Endothelial cell (in vitro differentiated cells): ENCODE measurements at regions not wholly inside any gene's neighbourhood (a gene's known extent, or its start where the extent isn't known, plus 50 kb on each side); places are given as distances from the start of the nearest gene placed in this dataset.
A peak's percentile ranks its signal among the peaks of the same experiment; 100 is the strongest.

Experiments used
- DNase-seq: peaks from one replicate; pipeline ENCODE4 v3.0.0; 2021; ENCODE audit warnings: low spot score
- H3K27ac Mint-ChIP-seq: one replicate; pipeline ENCODE4 v1.8.0; 2021; ENCODE audit warnings: mixed read lengths, inconsistent platforms; ENCODE audit not compliant: unreplicated experiment
- H3K27me3 Mint-ChIP-seq: one replicate; pipeline ENCODE4 v1.8.0; 2021; ENCODE audit warnings: mild to moderate bottlenecking, moderate library complexity, mixed read lengths, inconsistent platforms; ENCODE audit not compliant: unreplicated experiment
- H3K36me3 Mint-ChIP-seq: one replicate; pipeline ENCODE4 v1.8.0; 2021; ENCODE audit warnings: mild to moderate bottlenecking, low read depth, mixed read lengths, inconsistent platforms; ENCODE audit not compliant: unreplicated experiment
- H3K4me1 Mint-ChIP-seq: one replicate; pipeline ENCODE4 v1.8.0; 2021; ENCODE audit warnings: mild to moderate bottlenecking, mixed read lengths, inconsistent platforms; ENCODE audit not compliant: unreplicated experiment
- H3K4me3 Mint-ChIP-seq: one replicate; pipeline ENCODE4 v1.8.0; 2021; ENCODE audit warnings: mild to moderate bottlenecking, mixed read lengths, inconsistent platforms; ENCODE audit not compliant: unreplicated experiment
- H3K9me3 Mint-ChIP-seq: one replicate; pipeline ENCODE4 v1.8.0; 2021; ENCODE audit warnings: mixed read lengths, inconsistent platforms; ENCODE audit not compliant: unreplicated experiment
- TF ChIP-seq, protein P1 (sequence below): fragments of 200-600 bp; sonication (generic); IDR thresholded peaks from one replicate; pipeline ENCODE4 v1.5.0; 2021; ENCODE audit warnings: antibody characterized with exemption; ENCODE audit not compliant: unreplicated experiment

DNA sequence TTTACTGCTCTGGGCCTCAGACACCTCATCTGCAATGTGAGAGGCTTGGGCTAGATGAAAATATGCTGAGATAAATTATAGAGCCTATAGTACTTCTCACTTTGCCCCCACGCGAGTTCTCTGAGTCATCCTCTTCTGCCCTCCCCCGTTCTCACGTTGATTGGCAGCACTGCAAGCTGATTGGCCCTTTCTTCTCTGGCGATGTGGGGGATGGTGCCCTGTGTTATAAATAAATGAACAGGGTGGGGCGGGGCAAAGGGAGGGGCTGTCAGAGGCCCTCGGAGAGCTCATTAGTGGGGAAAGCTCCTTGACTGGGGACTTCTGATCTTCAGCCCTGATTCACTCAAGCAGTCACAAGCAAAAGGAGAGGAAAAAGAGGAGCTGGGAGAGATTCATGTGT lies 64.3 kb upstream of the ZC3H12A start:
- Mint-ChIP-seq H3K9me3 (no peaks in the 10 kb centered on the region), H3K36me3 (no peaks in the 10 kb centered on the region), H3K4me3 (no peak overlapping the region), H3K27ac (no peak overlapping the region), H3K27me3 (peaks cover 4% of the 10 kb centered on the region), H3K4me1 (peaks cover 2% of the 10 kb centered on the region)
- TF ChIP-seq, protein P1, sequence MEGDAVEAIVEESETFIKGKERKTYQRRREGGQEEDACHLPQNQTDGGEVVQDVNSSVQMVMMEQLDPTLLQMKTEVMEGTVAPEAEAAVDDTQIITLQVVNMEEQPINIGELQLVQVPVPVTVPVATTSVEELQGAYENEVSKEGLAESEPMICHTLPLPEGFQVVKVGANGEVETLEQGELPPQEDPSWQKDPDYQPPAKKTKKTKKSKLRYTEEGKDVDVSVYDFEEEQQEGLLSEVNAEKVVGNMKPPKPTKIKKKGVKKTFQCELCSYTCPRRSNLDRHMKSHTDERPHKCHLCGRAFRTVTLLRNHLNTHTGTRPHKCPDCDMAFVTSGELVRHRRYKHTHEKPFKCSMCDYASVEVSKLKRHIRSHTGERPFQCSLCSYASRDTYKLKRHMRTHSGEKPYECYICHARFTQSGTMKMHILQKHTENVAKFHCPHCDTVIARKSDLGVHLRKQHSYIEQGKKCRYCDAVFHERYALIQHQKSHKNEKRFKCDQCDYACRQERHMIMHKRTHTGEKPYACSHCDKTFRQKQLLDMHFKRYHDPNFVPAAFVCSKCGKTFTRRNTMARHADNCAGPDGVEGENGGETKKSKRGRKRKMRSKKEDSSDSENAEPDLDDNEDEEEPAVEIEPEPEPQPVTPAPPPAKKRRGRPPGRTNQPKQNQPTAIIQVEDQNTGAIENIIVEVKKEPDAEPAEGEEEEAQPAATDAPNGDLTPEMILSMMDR = no peak
- DNase-seq = no peak

DNA sequence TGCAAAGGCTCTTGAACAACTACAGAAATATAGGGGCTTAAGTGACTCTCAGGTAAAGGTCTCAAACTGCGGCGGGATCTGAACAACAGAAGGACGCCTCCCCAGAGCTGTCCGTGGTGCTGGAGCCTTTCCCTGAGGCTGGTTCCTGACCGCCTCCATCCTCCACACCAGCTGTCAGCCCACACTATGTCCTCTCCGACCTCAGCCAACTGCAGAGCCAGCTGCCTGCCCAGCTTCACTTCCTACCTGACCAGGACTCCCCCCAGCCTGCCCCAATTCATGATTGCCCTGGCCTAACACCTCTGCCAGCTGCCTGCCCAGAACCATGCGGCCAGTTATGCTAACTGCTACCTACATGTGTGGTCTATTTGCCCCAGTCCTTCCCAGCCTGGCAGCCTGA lies 63.6 kb upstream of the ZC3H12A start:
- DNase-seq = peak; percentile 72
- TF ChIP-seq, protein P1 = no peak
- peaks cover 4% of the 10 kb centered on the region for H3K9me3 Mint-ChIP-seq
- peaks cover 5% of the 10 kb centered on the region for H3K27me3 Mint-ChIP-seq
- H3K4me1 Mint-ChIP-seq = no peaks in the 10 kb centered on the region
- H3K4me3 Mint-ChIP-seq = no peak overlapping the region
- H3K27ac Mint-ChIP-seq = no peak overlapping the region
- peaks cover 3% of the 10 kb centered on the region for H3K36me3 Mint-ChIP-seq

DNA sequence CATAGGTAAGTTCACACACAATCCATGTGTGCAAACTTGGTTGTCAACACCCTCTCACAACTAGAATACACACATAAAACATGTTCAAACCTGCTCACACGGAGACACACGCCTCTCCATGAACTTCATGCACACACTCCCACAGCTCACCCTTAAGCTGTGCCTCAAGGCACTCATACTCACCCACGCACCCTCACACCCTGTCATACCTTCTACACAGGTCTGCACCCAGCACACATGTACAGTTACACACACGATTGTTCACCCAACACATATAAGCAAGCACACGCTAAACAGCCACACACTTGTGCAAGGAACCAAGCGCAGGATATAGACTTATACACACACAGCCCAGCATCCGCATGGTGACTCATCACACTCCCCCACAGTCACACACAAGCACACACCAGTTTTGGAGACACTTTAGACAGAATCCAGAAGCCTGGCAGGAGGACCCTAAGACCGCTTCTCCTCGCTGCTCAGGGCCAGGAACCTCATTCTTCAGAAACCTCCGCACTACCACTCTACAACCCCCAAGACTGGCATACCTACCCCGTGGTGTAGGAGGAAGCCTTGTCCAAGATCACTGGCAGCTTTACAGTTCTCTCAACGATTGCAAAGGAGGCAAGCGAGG lies 58.7 kb upstream of the ZC3H12A start:
- TF ChIP-seq, protein P1 = no peak
- H3K9me3 Mint-ChIP-seq = peaks cover 5% of the 10 kb centered on the region
- H3K4me3 Mint-ChIP-seq = no peak overlapping the region
- no peak for DNase-seq
- H3K36me3 Mint-ChIP-seq = peaks cover 4% of the 10 kb centered on the region
- peaks cover 5% of the 10 kb centered on the region for H3K27me3 Mint-ChIP-seq
- H3K4me1 Mint-ChIP-seq = peaks cover 3% of the 10 kb centered on the region
- H3K27ac Mint-ChIP-seq = no peak overlapping the region

DNA sequence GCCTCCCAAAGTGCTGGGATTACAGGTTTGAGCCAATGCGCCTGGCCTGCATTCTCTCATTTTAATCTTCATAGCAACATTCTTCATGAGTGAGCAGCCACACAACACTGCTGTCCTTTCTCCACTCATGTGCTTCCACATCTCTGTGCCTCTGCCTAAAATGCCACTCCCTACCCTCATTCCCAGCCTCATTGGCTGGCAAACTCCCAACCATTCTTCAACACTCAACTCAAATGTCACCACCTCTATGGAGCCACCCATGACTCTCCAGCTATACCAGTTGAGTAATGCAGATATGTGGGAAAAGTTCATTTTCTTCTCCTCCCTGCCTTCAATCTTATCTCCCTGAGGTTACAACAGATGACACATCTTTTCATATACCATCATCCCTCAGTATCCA lies 53.9 kb upstream of the ZC3H12A start:
- Mint-ChIP-seq H3K4me1 (peaks cover 10% of the 10 kb centered on the region), H3K27ac (no peak overlapping the region), H3K27me3 (peaks cover 9% of the 10 kb centered on the region), H3K9me3 (peaks cover 5% of the 10 kb centered on the region), H3K4me3 (no peak overlapping the region), H3K36me3 (peaks cover 4% of the 10 kb centered on the region)
- TF ChIP-seq, protein P1 = no peak
- DNase-seq = no peak

DNA sequence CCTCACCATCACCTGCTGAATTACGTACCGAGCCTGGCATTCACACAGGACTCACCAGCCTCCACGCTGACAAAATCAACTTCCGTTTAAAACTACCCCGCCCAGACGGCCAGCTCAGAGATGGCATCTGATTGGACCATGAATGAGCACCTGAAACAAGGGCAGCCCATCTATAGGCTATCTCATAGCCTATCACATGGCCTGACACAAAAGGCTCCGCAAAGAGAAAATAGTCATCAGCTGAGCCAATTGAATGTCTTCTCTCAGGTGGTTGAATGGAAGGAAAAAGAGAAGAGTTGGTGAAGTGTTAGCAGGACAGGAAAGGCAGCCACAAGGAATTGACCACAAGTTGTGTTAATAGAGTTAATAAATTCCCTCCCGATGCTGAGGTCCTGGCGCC lies 50.6 kb upstream of the ZC3H12A start:
- H3K4me3 Mint-ChIP-seq = no peak overlapping the region
- no peaks in the 10 kb centered on the region for H3K9me3 Mint-ChIP-seq
- H3K27me3 Mint-ChIP-seq = peaks cover 7% of the 10 kb centered on the region
- peaks cover 9% of the 10 kb centered on the region for H3K4me1 Mint-ChIP-seq
- TF ChIP-seq, protein P1 = no peak
- no peak overlapping the region for H3K27ac Mint-ChIP-seq
- no peak for DNase-seq
- H3K36me3 Mint-ChIP-seq = no peaks in the 10 kb centered on the region
